ENCODE measurements at regions not wholly inside any gene's neighbourhood (a gene's known extent, or its start where the extent isn't known, plus 50 kb on each side); places are given as distances from the start of the nearest gene placed in this dataset.

GRCh38 chr6:167710363-167710920, 116.3 kb upstream of the AFDN start (continued):
- TF ChIP-seq REST (IDR thresholded peaks at IDR 0.05; ENCODE audit: unreplicated experiment), result no peak
- no peak for TF ChIP-seq POLR2AphosphoS5 (IDR thresholded peaks at IDR 0.05; ENCODE audit: low read depth)
- TF ChIP-seq ZNF331 (CRISPR knock-in tag; IDR thresholded peaks at IDR 0.05; ENCODE audit: low read depth), result no peak
- TF ChIP-seq CREB1 (CRISPR knock-in tag; IDR thresholded peaks at IDR 0.05; ENCODE audit: low read depth), result no peak
- TF ChIP-seq EZH2phosphoT487 (IDR thresholded peaks at IDR 0.05; ENCODE audit: unreplicated experiment), result no peak
- TF ChIP-seq JUNB (IDR thresholded peaks at IDR 0.05; ENCODE audit: unreplicated experiment), result no peak
- no peak for TF ChIP-seq EZH2 (IDR thresholded peaks at IDR 0.05; ENCODE audit: low read depth, unreplicated experiment)
- no peak for TF ChIP-seq STAT1 (IDR thresholded peaks at IDR 0.05; ENCODE audit: unreplicated experiment)
- no peak for TF ChIP-seq ZNF114 (CRISPR knock-in tag; IDR thresholded peaks at IDR 0.05)
- no peak for TF ChIP-seq CTCF (conservative IDR thresholded peaks at IDR 0.05; ENCODE audit: low read depth in 2 of 2)

GRCh38 chr6:167711211-167711610, 115.5 kb upstream of the AFDN start:
- Histone ChIP-seq H3K27me3 (ENCODE audit: insufficient read depth) (no peaks in the 10 kb centered on the region), H3K4me1 (ENCODE audit: insufficient read depth) (peaks cover 10% of the 10 kb centered on the region; the same call in 1 of the 2 replicates), H3K79me2 (replicated peaks; ENCODE audit: insufficient read depth) (no peaks in the 10 kb centered on the region), H3K36me3 (ENCODE audit: insufficient read depth) (no peaks in the 10 kb centered on the region), H3F3A (replicated peaks; ENCODE audit: low read depth) (no peaks in the 10 kb centered on the region), H3K9me2 (ENCODE audit: insufficient read depth) (no peaks in the 10 kb centered on the region; the same call in 1 of the 2 replicates), H3K4me3 (no peak overlapping the region), H3K27ac (ENCODE audit: low read depth) (no peak overlapping the region), H4K20me1 (replicated peaks; ENCODE audit: insufficient read depth) (no peaks in the 10 kb centered on the region), H3K4me2 (no peak overlapping the region), H2AFZ (no peak overlapping the region)
- DNase-seq (ENCODE audit: low spot score) (no peak), ATAC-seq (no peak)
- Mint-ChIP-seq H3K9me3 (no peaks in the 10 kb centered on the region; the same call in 2 of the 3 replicates), H3K4me1 (peaks cover 32% of the 10 kb centered on the region), H3K4me3 (no peak overlapping the region), H3K27ac (no peak overlapping the region), H3K36me3 (ENCODE audit: low read depth) (no peaks in the 10 kb centered on the region), H3K27me3 (ENCODE audit: insufficient read depth, low read depth, poor library complexity) (peaks cover 8% of the 10 kb centered on the region)
- no peak for TF ChIP-seq EZH2 (IDR thresholded peaks at IDR 0.05; ENCODE audit: low read depth, unreplicated experiment)
- TF ChIP-seq EZH2phosphoT487 (IDR thresholded peaks at IDR 0.05; ENCODE audit: unreplicated experiment), result no peak
- no peak for TF ChIP-seq STAT1 (IDR thresholded peaks at IDR 0.05; ENCODE audit: unreplicated experiment)
- no peak for TF ChIP-seq NANOG (IDR thresholded peaks at IDR 0.05; ENCODE audit: borderline replicate concordance)
- TF ChIP-seq ZNF462 (CRISPR knock-in tag; IDR thresholded peaks at IDR 0.05), result no peak
- TF ChIP-seq ETS1 (IDR thresholded peaks at IDR 0.05), result no peak
- no peak for TF ChIP-seq POLR2AphosphoS5 (IDR thresholded peaks at IDR 0.05; ENCODE audit: low read depth)
- no peak for TF ChIP-seq ZNF331 (CRISPR knock-in tag; IDR thresholded peaks at IDR 0.05; ENCODE audit: low read depth)
